GM13977 (cell line): ENCODE measurements at regions not wholly inside any gene's neighbourhood (a gene's known extent, or its start where the extent isn't known, plus 50 kb on each side); places are given as distances from the start of the nearest gene placed in this dataset.

Experiments
- DNase-seq: peaks from one replicate; pipeline ENCODE4 v3.0.0; 2012; ENCODE audit warnings: low spot score
- in situ Hi-C: fragments of 300-500 bp; cut with MboI; formaldehyde crosslinking; loops from one replicate; pipeline ENCODE4 v1.12.0; 2022; ENCODE audit warnings: low sequenced_read_pairs, low pct_unique_long_range_greater_than_20kb, mixed read lengths, inconsistent platforms; ENCODE audit not compliant: unreplicated experiment
- TF ChIP-seq, protein P1 (sequence below): IDR thresholded peaks from 2 replicates; pipeline ENCODE4 v1.5.1; 2012; ENCODE audit warnings: mild to moderate bottlenecking, control low read depth; ENCODE audit not compliant: insufficient read depth; ENCODE audit errors: extremely low read depth, missing control alignments

DNA sequence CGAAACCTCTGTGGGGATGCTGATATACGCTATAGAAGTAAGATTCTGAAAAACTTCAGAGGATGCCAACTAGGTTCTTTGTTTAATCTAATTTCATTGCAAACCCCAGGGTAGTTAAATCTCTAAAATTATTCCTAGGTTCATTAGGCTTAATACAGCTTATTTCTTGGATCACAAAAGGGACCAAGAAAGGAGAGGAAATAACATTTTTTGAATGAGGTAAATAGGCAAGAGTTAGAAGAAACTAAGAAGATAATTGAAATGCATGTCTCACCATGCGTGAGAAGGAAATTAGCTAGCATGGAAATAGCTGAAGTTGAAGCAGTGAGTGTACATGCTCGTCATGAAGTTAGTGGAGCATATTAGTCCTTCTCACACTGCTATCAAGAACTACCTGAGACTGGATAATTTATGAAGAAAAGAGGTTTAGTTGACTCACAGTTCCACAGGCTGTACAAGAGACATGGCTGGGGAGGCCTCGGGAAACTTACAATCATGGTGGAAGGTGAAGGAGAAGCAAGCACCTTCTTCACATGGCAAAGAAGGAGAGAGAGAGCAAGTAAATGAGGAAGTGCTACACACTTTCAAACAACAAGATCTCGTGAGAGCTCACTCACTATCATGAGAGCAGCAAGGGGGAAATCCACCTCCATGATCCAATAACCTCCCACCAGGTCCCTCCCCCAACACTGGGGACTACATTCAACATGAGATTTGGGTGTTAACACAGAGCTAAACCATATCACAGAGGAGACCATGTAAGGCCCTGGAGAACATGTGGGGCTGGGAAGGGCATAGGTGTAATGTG, 125.1 kb upstream of the OSMR start:
- no peak for DNase-seq
- in situ Hi-C loops, result no loop called here

GRCh38 chr5:38722918-38723317, 122.9 kb upstream of the OSMR start:
- no peak for DNase-seq
- in situ Hi-C loops, result no loop called here
- TF ChIP-seq, protein P1, sequence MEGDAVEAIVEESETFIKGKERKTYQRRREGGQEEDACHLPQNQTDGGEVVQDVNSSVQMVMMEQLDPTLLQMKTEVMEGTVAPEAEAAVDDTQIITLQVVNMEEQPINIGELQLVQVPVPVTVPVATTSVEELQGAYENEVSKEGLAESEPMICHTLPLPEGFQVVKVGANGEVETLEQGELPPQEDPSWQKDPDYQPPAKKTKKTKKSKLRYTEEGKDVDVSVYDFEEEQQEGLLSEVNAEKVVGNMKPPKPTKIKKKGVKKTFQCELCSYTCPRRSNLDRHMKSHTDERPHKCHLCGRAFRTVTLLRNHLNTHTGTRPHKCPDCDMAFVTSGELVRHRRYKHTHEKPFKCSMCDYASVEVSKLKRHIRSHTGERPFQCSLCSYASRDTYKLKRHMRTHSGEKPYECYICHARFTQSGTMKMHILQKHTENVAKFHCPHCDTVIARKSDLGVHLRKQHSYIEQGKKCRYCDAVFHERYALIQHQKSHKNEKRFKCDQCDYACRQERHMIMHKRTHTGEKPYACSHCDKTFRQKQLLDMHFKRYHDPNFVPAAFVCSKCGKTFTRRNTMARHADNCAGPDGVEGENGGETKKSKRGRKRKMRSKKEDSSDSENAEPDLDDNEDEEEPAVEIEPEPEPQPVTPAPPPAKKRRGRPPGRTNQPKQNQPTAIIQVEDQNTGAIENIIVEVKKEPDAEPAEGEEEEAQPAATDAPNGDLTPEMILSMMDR, result no peak

More for the DNA sequence above, 125.1 kb upstream of the OSMR start:
- TF ChIP-seq, protein P1, result no peak

DNA sequence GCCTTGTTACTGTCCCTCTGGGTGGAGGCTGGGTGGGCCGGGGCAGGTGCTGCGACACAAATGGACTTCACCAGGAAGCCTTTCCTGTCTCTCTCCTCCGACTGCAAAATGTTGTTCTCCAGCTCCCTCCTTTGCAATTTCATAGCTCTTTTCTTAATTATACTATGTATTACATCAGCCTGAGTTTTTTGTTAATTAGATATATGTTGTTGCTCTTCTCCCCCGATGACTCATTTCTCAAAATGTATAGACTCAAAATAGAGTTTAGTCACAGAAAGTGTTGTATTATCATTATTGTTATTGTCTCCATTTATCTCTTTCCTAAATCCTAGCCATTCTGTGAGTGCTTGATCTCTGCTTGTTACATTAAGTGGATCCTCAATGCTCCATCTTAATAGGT, 122.4 kb upstream of the OSMR start:
- TF ChIP-seq, protein P1, result no peak
- no peak for DNase-seq
- in situ Hi-C loops, result no loop called here

DNA sequence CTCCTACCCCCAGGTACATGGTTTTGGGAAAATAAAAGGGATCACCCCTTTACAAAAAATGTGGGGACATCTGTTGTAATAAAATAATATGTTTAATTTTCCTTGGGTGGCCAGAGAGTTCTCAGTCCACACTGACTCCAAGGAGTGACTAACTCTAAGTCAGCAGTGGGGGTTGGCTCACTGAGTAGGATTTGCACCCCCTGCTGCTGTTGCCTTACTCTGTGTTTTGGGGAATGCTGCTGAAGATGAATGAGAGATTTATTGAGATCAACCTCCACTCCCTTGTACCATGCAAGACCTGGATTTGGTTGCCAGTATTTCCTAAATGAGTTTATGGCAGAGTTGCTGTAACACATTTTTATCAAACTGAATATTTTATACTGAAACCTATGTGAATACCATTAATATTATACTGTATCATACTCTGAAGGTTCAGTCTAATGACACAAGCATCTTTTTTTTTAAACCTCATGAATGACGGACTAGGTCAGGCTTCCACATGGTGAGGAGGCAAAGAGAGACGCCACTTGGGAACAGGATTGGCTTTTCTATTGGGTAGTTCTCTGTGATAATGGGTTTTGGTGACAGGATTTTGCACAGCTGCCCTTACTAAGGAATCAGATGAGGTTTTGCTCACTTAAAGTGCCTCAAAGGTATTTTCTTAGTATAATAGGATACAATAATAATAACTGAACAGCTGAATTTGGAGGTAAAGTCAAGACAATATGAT, 121.3 kb upstream of the OSMR start:
- in situ Hi-C loops, result no loop called here
- TF ChIP-seq, protein P1, result no peak
- no peak for DNase-seq

DNA sequence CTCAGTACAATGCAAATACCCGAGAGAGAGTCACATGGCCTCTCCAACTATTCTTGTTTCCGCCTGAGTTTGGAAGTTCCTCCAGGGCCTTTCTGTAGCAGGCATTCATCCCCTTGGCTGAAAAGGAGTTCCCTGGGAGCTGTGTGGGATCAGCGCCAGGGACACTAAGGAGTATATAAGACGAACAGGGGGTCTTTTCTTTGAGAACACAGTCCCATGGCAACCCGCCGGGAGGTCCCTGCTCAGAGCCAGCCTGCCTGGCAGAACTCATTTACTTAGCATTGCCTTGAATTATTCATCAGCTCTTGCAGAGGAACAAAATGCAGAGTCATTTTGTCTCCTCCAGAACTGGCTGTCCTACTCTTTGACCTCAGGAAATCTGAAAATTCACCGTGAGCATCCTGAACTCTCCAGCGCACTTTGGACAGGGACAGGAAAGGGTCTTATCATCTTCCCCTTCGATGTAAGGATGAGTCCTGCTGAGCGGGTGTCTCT, 120.4 kb upstream of the OSMR start:
- TF ChIP-seq, protein P1, result no peak
- DNase-seq, result no peak
- in situ Hi-C loops, result no loop called here

DNA sequence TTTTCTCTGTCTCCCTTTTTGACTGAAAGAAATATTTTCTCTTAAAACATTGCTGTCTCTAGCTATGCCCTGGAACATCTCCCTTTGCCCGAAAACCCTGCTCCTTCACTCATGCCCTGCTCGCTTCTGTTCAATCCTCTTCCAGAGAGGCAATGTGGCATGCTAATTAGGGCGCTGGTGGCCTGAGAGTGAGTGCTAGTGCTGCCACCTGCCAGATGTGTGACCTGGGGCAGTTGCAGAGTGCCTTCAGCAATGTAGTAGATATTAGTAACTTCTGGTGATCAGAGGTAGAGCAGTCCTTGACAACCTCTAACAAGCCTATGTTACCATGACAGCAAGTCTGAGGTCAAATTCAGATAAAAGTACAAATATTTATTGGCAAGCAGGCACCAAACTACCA, 119.5 kb upstream of the OSMR start:
- TF ChIP-seq, protein P1, result no peak
- in situ Hi-C loops, result no loop called here
- no peak for DNase-seq
